DND-41 (cell line): ENCODE measurements at regions not wholly inside any gene's neighbourhood (a gene's known extent, or its start where the extent isn't known, plus 50 kb on each side); places are given as distances from the start of the nearest gene placed in this dataset.

ENCODE experiments used
- CTCF ChIP-seq: IDR thresholded peaks from 2 replicates; pipeline ENCODE4 v1.5.1; 2012; ENCODE audit warnings: borderline replicate concordance, low read length, moderate library complexity, mild to moderate bottlenecking; ENCODE audit not compliant: poor library complexity, severe bottlenecking; ENCODE audit errors: extremely low read depth
- EZH2 ChIP-seq: IDR thresholded peaks from 3 replicates; pipeline ENCODE4 v1.6.1; 2012; ENCODE audit warnings: borderline replicate concordance, low read depth, mild to moderate bottlenecking, moderate library complexity, low read length, inconsistent platforms; ENCODE audit not compliant: severe bottlenecking

- TF ChIP-seq CTCF (peak; percentile 34), EZH2 (no peak)
Observed at GRCh38 chr16:5415123-5415522, 317.5 kb upstream of the EEF2KMT start.
